ENCODE measurements at regions not wholly inside any gene's neighbourhood (a gene's known extent, or its start where the extent isn't known, plus 50 kb on each side); places are given as distances from the start of the nearest gene placed in this dataset.
A peak's percentile ranks its signal among the peaks of the same experiment; 100 is the strongest.

DNA sequence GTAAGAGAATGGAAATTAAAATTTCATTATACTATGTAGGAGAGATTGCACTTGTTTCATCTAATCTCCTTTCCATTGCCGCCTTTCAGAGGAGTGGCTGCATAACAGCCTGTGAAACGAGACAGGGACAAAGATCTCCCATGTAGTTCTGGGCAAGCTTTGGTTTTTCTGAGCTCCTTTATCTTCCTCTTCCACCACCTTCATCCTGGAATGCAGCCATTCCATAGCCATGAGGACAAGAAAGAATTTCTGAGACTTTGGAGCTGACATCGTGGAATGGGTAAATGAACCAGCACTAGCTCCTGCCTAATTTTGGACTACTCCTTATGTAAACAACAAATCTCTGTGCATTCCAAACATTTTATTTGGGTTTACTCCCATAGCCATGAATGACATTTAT, 1587.3 kb upstream of the TENM3 start:
- H3K4me3 ChIP-seq (ENCODE audit: low read depth, low read length), result no peak overlapping the region
- no peak for DNase-seq (ENCODE audit: low read depth)
- TF ChIP-seq, protein P1, sequence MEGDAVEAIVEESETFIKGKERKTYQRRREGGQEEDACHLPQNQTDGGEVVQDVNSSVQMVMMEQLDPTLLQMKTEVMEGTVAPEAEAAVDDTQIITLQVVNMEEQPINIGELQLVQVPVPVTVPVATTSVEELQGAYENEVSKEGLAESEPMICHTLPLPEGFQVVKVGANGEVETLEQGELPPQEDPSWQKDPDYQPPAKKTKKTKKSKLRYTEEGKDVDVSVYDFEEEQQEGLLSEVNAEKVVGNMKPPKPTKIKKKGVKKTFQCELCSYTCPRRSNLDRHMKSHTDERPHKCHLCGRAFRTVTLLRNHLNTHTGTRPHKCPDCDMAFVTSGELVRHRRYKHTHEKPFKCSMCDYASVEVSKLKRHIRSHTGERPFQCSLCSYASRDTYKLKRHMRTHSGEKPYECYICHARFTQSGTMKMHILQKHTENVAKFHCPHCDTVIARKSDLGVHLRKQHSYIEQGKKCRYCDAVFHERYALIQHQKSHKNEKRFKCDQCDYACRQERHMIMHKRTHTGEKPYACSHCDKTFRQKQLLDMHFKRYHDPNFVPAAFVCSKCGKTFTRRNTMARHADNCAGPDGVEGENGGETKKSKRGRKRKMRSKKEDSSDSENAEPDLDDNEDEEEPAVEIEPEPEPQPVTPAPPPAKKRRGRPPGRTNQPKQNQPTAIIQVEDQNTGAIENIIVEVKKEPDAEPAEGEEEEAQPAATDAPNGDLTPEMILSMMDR (IDR thresholded peaks at IDR 0.05; ENCODE audit: insufficient read depth, low read depth, low read length), result no peak

DNA sequence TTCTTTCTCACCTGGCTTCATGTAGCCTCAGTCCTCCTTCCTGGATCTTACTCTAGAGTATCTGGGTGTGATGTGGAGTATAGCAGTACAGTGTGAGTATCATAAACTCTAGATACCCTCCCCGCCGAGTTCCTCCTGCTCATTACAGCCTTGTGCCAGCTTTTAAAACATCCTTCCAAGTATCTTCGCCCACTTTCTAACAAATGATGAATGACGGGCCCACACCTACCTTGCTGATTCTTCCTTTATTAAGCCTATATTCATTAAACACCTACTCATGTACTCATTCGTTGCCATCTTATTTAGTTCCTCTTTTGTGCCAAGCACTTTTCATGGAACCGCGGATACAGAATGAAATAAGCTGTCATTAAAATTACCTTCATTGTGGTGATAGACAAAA, 1585.3 kb upstream of the TENM3 start:
- no peak for DNase-seq (ENCODE audit: low read depth)
- no peak overlapping the region for H3K4me3 ChIP-seq (ENCODE audit: low read depth, low read length)
- TF ChIP-seq, protein P1 (IDR thresholded peaks at IDR 0.05; ENCODE audit: insufficient read depth, low read depth, low read length), result no peak

DNA sequence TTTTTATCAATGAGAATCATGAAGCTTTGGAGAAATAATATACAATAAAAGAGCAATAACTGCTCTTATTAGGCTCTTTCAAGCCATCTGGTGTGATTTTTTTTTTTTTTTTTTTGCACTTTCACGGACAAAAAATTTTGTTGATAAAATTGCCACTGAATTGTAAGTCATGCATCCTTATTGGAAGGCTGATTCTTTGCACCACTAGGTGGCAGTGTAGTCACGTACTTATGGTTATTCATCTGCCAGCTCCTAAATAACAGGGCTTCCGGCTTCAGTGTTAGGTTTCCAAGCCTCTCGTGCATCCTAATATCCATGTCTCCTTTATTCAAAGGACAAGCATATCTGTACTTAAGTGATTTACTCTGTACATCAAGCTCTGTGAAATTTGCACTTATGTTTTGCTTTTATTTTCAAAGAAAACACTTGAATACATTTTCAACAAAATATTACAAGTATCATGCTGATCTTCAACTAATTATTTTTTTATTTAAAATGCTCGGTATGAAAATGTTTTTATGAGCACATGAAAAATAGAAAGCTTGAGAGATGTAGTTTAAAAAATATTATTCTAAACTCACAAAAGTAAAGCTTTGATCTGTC, 1578.3 kb upstream of the TENM3 start:
- DNase-seq (ENCODE audit: low read depth), result peak; percentile 76
- no peak overlapping the region for H3K4me3 ChIP-seq (ENCODE audit: low read depth, low read length)
- TF ChIP-seq, protein P1 (IDR thresholded peaks at IDR 0.05; ENCODE audit: insufficient read depth, low read depth, low read length), result peak; percentile 74

DNA sequence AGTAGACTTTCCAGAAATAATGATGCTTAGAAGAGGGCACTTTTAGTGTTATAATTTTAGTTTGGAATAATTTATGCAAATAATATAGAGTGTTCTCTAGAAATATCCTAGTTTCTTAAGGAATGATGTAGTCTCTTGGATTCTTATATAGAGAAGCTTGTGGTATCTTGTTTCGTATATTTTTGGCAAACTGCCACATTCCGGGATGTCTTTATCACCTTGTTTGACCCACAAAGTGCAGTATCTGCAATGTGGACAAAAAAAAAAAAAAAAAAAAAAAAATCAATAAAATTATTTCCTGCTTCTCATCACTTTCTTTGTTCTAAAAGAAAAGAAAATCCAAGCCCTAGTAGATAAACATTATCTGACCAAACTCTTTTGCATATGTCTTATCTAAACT, 1577.7 kb upstream of the TENM3 start:
- no peak for DNase-seq (ENCODE audit: low read depth)
- TF ChIP-seq, protein P1 (IDR thresholded peaks at IDR 0.05; ENCODE audit: insufficient read depth, low read depth, low read length), result no peak
- H3K4me3 ChIP-seq (ENCODE audit: low read depth, low read length), result no peak overlapping the region

DNA sequence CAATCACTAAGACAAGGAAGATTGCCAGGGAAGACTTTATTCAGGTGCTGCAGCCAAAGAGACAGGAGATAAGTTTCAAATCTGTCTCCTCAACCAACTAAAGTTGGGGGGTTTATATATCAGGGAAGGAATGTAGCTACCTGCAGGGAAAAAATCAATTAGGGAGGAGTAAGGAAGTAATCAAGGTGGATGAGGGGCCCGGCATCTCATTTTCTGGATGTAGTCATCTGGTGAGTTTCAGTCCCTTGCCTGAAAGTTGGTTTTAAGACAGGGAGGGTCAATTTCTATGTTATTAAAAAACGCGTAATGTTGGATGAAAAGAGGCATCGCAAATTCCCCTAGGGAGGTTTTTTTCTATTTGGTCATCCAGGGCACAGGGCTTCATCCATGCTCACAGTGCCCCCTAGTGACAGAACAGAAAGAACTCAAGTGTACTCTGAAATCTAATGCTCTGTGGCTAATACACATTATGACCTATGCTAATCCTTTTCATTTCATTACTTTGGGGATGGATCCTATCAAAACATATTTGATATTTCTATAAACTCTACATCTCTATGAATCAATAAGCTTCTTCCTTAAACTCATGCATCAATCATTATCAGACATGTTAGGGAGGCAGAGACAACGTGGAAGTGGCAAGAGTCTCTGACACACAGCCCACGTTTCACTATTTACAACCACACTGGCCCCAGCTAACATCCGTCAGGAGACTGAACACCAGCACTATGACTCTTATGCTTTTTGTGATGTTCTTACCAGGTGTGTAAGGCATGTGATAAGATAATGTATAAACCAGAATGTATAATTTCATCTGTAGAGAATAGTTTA, 1577.0 kb upstream of the TENM3 start:
- peak; percentile 4 for DNase-seq (ENCODE audit: low read depth)
- no peak overlapping the region for H3K4me3 ChIP-seq (ENCODE audit: low read depth, low read length)
- TF ChIP-seq, protein P1 (IDR thresholded peaks at IDR 0.05; ENCODE audit: insufficient read depth, low read depth, low read length), result peak; percentile 39

DNA sequence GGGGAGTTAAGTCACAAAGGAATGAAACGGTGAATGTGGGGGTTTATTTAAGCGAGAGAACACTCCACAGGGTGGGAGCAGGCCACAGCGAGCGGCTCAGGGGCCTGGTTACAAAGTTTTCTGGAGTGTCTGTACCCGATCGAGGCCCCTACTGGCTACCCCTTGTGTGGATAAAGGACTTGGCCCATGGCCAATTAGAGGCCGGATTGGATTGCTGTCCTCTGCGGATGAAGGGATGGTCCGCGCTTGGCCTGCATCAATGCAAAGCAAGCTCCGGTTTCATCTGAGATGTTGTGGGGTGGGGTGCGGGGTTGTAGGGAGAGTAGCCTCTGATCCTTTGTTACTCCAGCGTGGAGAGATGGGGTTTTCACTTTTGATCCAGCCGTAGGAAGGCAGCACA, 1574.5 kb upstream of the TENM3 start:
- H3K4me3 ChIP-seq (ENCODE audit: low read depth, low read length), result no peak overlapping the region
- TF ChIP-seq, protein P1 (IDR thresholded peaks at IDR 0.05; ENCODE audit: insufficient read depth, low read depth, low read length), result no peak
- no peak for DNase-seq (ENCODE audit: low read depth)
